PFSK-1 (cell line): ENCODE measurements at regions not wholly inside any gene's neighbourhood (a gene's known extent, or its start where the extent isn't known, plus 50 kb on each side); places are given as distances from the start of the nearest gene placed in this dataset.

Experiments
- POLR2AphosphoS5 ChIP-seq: IDR thresholded peaks from 2 replicates; pipeline ENCODE4 v1.6.1; 2012; ENCODE audit warnings: low read depth, mild to moderate bottlenecking, control low read depth, low read length, moderate library complexity
- SIN3A ChIP-seq: IDR thresholded peaks from 2 replicates; pipeline ENCODE4 v1.6.1; 2012; ENCODE audit warnings: mild to moderate bottlenecking, low read length, moderate library complexity, borderline replicate concordance; ENCODE audit not compliant: insufficient read depth

DNA sequence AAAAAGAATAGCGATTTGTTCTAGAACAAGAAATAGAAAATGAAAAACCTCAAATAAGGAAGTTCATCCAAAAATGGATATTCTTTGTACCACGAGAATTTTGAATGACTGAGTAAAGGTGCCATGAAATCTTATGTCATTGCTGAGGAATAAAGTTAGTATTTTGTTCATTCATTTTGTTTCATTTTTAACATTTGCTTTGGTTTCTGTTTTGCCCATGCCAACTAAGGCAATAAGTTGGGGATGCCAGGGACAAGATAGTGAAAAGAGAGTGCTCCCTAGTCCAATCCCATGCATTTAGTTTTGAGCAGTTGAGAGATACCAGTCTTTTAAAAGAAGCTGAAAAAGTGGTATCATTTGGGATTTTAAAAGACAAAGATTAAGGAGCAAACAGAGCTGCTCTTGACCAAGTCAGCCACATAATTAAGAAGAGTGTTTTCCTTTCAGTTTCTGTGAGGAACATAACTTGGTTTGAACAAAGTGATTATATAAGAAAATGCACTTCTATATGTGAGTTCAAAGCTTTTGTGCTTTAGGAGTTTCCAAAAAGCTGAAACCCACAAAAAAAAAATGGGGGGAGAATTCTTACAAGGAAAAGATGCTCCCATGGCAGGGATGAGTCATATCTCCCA, 201.4 kb downstream of the PLOD2 start:
- TF ChIP-seq POLR2AphosphoS5 (no peak), SIN3A (no peak)
